HG02763 (cell line): ENCODE measurements at regions not wholly inside any gene's neighbourhood (a gene's known extent, or its start where the extent isn't known, plus 50 kb on each side); places are given as distances from the start of the nearest gene placed in this dataset.
"Not testable (repeated sequence)": the region's sequence is repeated elsewhere in the genome, so short reads cannot be mapped to it uniquely, and the experiment has no call there.

ENCODE experiments used
- ATAC-seq: cut with Tn5 transposase; IDR thresholded peaks from one replicate; pipeline ENCODE4 v1.9.1; 2021; ENCODE audit warnings: mild to moderate bottlenecking, moderate library complexity; ENCODE audit not compliant: unreplicated experiment

GRCh38 chr12:127162307-127162706 is 1104.7 kb upstream of the TMEM132C start:
- ATAC-seq: no peak

- ATAC-seq: no peak
Measured at GRCh38 chr12:127162902-127163301, 1104.1 kb upstream of the TMEM132C start.

- ATAC-seq: no peak
Measured at GRCh38 chr12:127165567-127166392, 1101.2 kb upstream of the TMEM132C start.

- no peak for ATAC-seq
Measured at GRCh38 chr12:127169321-127170181, 1097.4 kb upstream of the TMEM132C start.

- no peak for ATAC-seq
Measured at GRCh38 chr12:127170226-127171180, 1096.5 kb upstream of the TMEM132C start.

GRCh38 chr12:127172861-127173260 is 1094.1 kb upstream of the TMEM132C start:
- no peak for ATAC-seq

GRCh38 chr12:127173971-127174370 is 1093.0 kb upstream of the TMEM132C start:
- not testable (repeated sequence) for ATAC-seq

GRCh38 chr12:127174881-127175280 is 1092.1 kb upstream of the TMEM132C start:
- ATAC-seq: no peak

GRCh38 chr12:127175361-127175760 is 1091.6 kb upstream of the TMEM132C start:
- ATAC-seq: no peak

- no peak for ATAC-seq
Measured at GRCh38 chr12:127176804-127177203, 1090.2 kb upstream of the TMEM132C start.

- ATAC-seq: no peak
Measured at GRCh38 chr12:127178052-127178451, 1088.9 kb upstream of the TMEM132C start.

- no peak for ATAC-seq
Measured at GRCh38 chr12:127178463-127178862, 1088.5 kb upstream of the TMEM132C start.

GRCh38 chr12:127179176-127179575 is 1087.8 kb upstream of the TMEM132C start:
- no peak for ATAC-seq

GRCh38 chr12:127182018-127182417 is 1085.0 kb upstream of the TMEM132C start:
- no peak for ATAC-seq

- ATAC-seq: no peak
Measured at GRCh38 chr12:127189992-127190391, 1077.0 kb upstream of the TMEM132C start.

GRCh38 chr12:127191129-127191528 is 1075.8 kb upstream of the TMEM132C start:
- ATAC-seq: no peak

- no peak for ATAC-seq
Measured at GRCh38 chr12:127192391-127192790, 1074.6 kb upstream of the TMEM132C start.

GRCh38 chr12:127193341-127193740 is 1073.6 kb upstream of the TMEM132C start:
- no peak for ATAC-seq

GRCh38 chr12:127194176-127194575 is 1072.8 kb upstream of the TMEM132C start:
- ATAC-seq: no peak

- no peak for ATAC-seq
Measured at GRCh38 chr12:127205781-127206555, 1061.0 kb upstream of the TMEM132C start.
